Heart left ventricle (tissue), 13 donors: ENCODE measurements at regions not wholly inside any gene's neighbourhood (a gene's known extent, or its start where the extent isn't known, plus 50 kb on each side); places are given as distances from the start of the nearest gene placed in this dataset.

Experiments
- POLR2A ChIP-seq, 2 donors: fragments of 450-650 bp; IDR thresholded peaks; one replicate each; pipeline ENCODE4 v1.6.1; 2017; ENCODE audit warnings: antibody characterized with exemption in 2 of 2, mild to moderate bottlenecking in 2 of 2, moderate library complexity in 2 of 2
- TF ChIP-seq, protein P1 (sequence below), 12 donors: fragments of 200-600 bp; sonication (generic) in 4 of 12; IDR thresholded peaks; one replicate each; pipeline versions ENCODE4 v1.5.0 to v1.8.0; 2018 to 2022; ENCODE audit warnings: antibody characterized with exemption in 12 of 12, mild to moderate bottlenecking in 5 of 12
- donor health status: ischemic (EF 13 %, LVEDD 7.1; RV severe dilation, severe dysfunction).
- donor health status: DM: no; HTN: yes; CAD: no.
- donor health status: DM: no; HTN: no; CAD: no.
- donor health status: ischemic (EF 25% LVEDD 6.9; RV normal size, moderate dysfunction).
- donor health status: ischemic (EF 25% LVEDD 5.7; RV mildly dilated, moderate dysfunction).
- donor health status: ischemic (EF 35%, LVEDD 5.7; RV mildly dilated, moderate dysfunction).
- donor health status: nonischemic (EF 11% LVEDD 7.7; RV severe dilation, severe dysfunction).
- donor health status: DM: yes; HTN: yes; CAD: no.
- donor health status: PGD.
- donor health status: ischemic (EF 29% LVEDD 5.4; RV normal size, mild dysfunction).
- donor health status: nonischemic (EF 23%, LVEDD 6.1; RV moderate dilation, normal function).

DNA sequence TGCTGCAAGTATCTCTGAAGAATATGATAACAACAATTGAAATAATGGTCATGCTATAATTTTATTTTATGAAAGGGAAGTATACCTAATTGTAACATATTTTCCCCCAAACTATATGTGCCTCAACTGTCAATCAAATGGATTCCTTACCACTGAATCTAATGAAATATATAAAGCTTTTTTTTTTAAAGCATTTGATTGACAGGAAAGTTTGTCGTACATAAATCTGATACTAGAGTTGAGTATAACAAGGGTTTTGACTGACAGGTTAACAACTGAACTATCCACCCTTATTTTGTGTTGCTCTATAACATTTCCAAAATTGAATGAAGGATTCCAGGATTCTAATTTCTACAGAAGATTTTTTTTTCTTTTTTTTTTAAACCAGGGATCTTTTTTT lies 1333.3 kb upstream of the SLC39A10 start:
- TF ChIP-seq, protein P1, sequence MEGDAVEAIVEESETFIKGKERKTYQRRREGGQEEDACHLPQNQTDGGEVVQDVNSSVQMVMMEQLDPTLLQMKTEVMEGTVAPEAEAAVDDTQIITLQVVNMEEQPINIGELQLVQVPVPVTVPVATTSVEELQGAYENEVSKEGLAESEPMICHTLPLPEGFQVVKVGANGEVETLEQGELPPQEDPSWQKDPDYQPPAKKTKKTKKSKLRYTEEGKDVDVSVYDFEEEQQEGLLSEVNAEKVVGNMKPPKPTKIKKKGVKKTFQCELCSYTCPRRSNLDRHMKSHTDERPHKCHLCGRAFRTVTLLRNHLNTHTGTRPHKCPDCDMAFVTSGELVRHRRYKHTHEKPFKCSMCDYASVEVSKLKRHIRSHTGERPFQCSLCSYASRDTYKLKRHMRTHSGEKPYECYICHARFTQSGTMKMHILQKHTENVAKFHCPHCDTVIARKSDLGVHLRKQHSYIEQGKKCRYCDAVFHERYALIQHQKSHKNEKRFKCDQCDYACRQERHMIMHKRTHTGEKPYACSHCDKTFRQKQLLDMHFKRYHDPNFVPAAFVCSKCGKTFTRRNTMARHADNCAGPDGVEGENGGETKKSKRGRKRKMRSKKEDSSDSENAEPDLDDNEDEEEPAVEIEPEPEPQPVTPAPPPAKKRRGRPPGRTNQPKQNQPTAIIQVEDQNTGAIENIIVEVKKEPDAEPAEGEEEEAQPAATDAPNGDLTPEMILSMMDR (IDR thresholded peaks at IDR 0.05): no peak
- no peak for TF ChIP-seq POLR2A (IDR thresholded peaks at IDR 0.05)
